AG04449 (cell line): ENCODE measurements at regions not wholly inside any gene's neighbourhood (a gene's known extent, or its start where the extent isn't known, plus 50 kb on each side); places are given as distances from the start of the nearest gene placed in this dataset.

ENCODE experiments used
- CTCF ChIA-PET: fragments of 350-600 bp; formaldehyde crosslinking; extraction: SDS; loops from one replicate; lab custom pipeline; 2021; ENCODE audit warnings: antibody characterized with exemption; lab: Yijun Ruan, JAX
- POLR2A ChIA-PET: fragments of 400-600, 350-600 bp; formaldehyde crosslinking; extraction: SDS; loops from one replicate; lab custom pipeline; 2020; ENCODE audit warnings: antibody characterized with exemption, inconsistent platforms; lab: Yijun Ruan, JAX
- DNase-seq: peaks from one replicate; pipeline ENCODE4 v3.0.0-alpha.2; 2010; ENCODE audit warnings: low read depth, low spot score
- H3K4me3 ChIP-seq: 2 replicates; pipeline ENCODE4 v1.5.1; 2011; ENCODE audit warnings: low read depth, mild to moderate bottlenecking, control low read depth, low read length
- CTCF ChIP-seq: IDR thresholded peaks from one replicate; pipeline ENCODE4 v1.5.1; 2011; ENCODE audit warnings: mild to moderate bottlenecking, moderate library complexity, low read length, control low read depth, inconsistent platforms; ENCODE audit not compliant: insufficient read depth; ENCODE audit errors: missing control alignments

GRCh38 chr20:40941133-40941610 is 87.5 kb upstream of the TOP1 start:
- no peak for TF ChIP-seq CTCF
- DNase-seq = no peak
- ChIA-PET CTCF (no interaction called here), POLR2A (no interaction called here)
- no peak overlapping the region for H3K4me3 ChIP-seq

- CTCF ChIA-PET = no interaction called here
- POLR2A ChIA-PET = no interaction called here
- no peak for TF ChIP-seq CTCF
- DNase-seq = no peak
- no peak overlapping the region for H3K4me3 ChIP-seq
These were observed 86.6 kb upstream of the TOP1 start for GRCh38 chr20:40942006-40942405.

GRCh38 chr20:40942775-40943174 is 85.8 kb upstream of the TOP1 start:
- CTCF ChIA-PET = interaction anchor here (1.6 kb wide), 1 partner anchor 20 kb away, joined by 5 read pairs; no protein-coding TSS in a partner anchor

GRCh38 chr20:40943591-40943990 is 85.0 kb upstream of the TOP1 start:
- no peak overlapping the region for H3K4me3 ChIP-seq
- CTCF ChIA-PET = interaction anchor here (0.7 to 1.6 kb wide), 4 partner anchors 19 to 783 kb away, joined by 3 to 5 read pairs (median 4); no protein-coding TSS in a partner anchor
- TF ChIP-seq CTCF = no peak
- POLR2A ChIA-PET = no interaction called here
- no peak for DNase-seq

More at GRCh38 chr20:40942775-40943174, 85.8 kb upstream of the TOP1 start:
- POLR2A ChIA-PET = no interaction called here
- DNase-seq = no peak
- no peak overlapping the region for H3K4me3 ChIP-seq
- no peak for TF ChIP-seq CTCF

GRCh38 chr20:40945189-40945588 is 83.4 kb upstream of the TOP1 start:
- TF ChIP-seq CTCF = no peak
- no peak for DNase-seq
- CTCF ChIA-PET = interaction anchor here (1.0 to 3.1 kb wide), 3 partner anchors 17 to 243 kb away, joined by 3 to 16 read pairs (median 6); no protein-coding TSS in a partner anchor
- H3K4me3 ChIP-seq = no peak overlapping the region
- POLR2A ChIA-PET = no interaction called here

GRCh38 chr20:40945754-40946450 is 82.7 kb upstream of the TOP1 start:
- H3K4me3 ChIP-seq = no peak overlapping the region
- DNase-seq = no peak
- CTCF ChIA-PET = interaction anchor here (0.7 to 3.1 kb wide), 5 partner anchors 17 to 1058 kb away, joined by 3 to 16 read pairs (median 3); no protein-coding TSS in a partner anchor
- POLR2A ChIA-PET = interaction anchor here (0.7 kb wide), 1 partner anchor 257 kb away, joined by 4 read pairs; the partner anchor contains the start of gene MAFB
- peak; percentile 66 for TF ChIP-seq CTCF
